ENCODE measurements at regions not wholly inside any gene's neighbourhood (a gene's known extent, or its start where the extent isn't known, plus 50 kb on each side); places are given as distances from the start of the nearest gene placed in this dataset.

- no peak for TF ChIP-seq GATA2 (CRISPR knock-in tag; IDR thresholded peaks at IDR 0.05)
Observed at GRCh38 chr6:79804732-79805131, 142.6 kb downstream of the ELOVL4 start (continued).

GRCh38 chr6:79803917-79804316, 143.4 kb downstream of the ELOVL4 start:
- H3K9ac ChIP-seq = no peak overlapping the region
- no peaks in the 10 kb centered on the region for H3K9me2 ChIP-seq
- no peaks in the 10 kb centered on the region for H3F3A ChIP-seq (replicated peaks; ENCODE audit: insufficient read depth)
- no peaks in the 10 kb centered on the region for H3K79me2 ChIP-seq (ENCODE audit: insufficient read depth)
- H3K27ac ChIP-seq (ENCODE audit: low read depth in 2 of 2, low read length in 1 of 2) = no peak overlapping the region
- H3K36me3 ChIP-seq (replicated peaks in 1 of 2; ENCODE audit: control insufficient read depth in 1 of 2, insufficient read depth in 2 of 2, low read length in 1 of 2) = no peaks in the 10 kb centered on the region
- DNase-seq = no peak
- peaks cover 0 to 22% of the 10 kb centered on the region in 2 experiments; a peak in 2 of 4 replicates for H3K4me1 ChIP-seq (ENCODE audit: control insufficient read depth in 1 of 2, insufficient read depth in 2 of 2, low read depth in 1 of 2, low read length in 1 of 2)
- CTCF ChIA-PET = interaction anchor here (5.1 kb wide), 1 partner anchor 10 kb away, joined by 22 read pairs; no protein-coding TSS in a partner anchor
- no peak overlapping the region for H2AFZ ChIP-seq (ENCODE audit: low read depth)
- H3K9me3 ChIP-seq = no peaks in the 10 kb centered on the region
- no peak overlapping the region for H3K4me3 ChIP-seq (ENCODE audit: low read depth in 2 of 2, low read length in 1 of 2)
- H3K27me3 ChIP-seq (ENCODE audit: insufficient read depth) = no peaks in the 10 kb centered on the region
- no peak overlapping the region for H3K4me2 ChIP-seq
- H4K20me1 ChIP-seq (ENCODE audit: insufficient read depth) = no peaks in the 10 kb centered on the region
- TF ChIP-seq TEAD4 (IDR thresholded peaks at IDR 0.05; ENCODE audit: borderline replicate concordance, insufficient read depth) (no peak), RFX5 (IDR thresholded peaks at IDR 0.05; ENCODE audit: low read length) (no peak), PBX3 (IDR thresholded peaks at IDR 0.05) (no peak), FOXM1 (IDR thresholded peaks at IDR 0.05; ENCODE audit: low read depth) (no peak), NFIC (IDR thresholded peaks at IDR 0.05; ENCODE audit: borderline replicate concordance) (no peak), MEF2A (IDR thresholded peaks at IDR 0.05; ENCODE audit: borderline replicate concordance, low read depth) (no peak), CHD2 (IDR thresholded peaks at IDR 0.05; ENCODE audit: low read length, partially characterized antibody) (no peak), EP300 (IDR thresholded peaks at IDR 0.05; ENCODE audit: borderline replicate concordance in 1 of 2, low read depth in 1 of 2, low read length in 1 of 2) (no peak), MXI1 (IDR thresholded peaks at IDR 0.05; ENCODE audit: low read depth, low read length) (no peak), NRF1 (IDR thresholded peaks at IDR 0.05; ENCODE audit: low read depth, low read length) (no peak), POLR2AphosphoS5 (IDR thresholded peaks at IDR 0.05; ENCODE audit: low read depth, low read length) (no peak)
- POLR2A ChIA-PET = no interaction called here

- CTCF ChIA-PET = interaction anchor here (5.1 kb wide), 1 partner anchor 12 kb away, joined by 22 read pairs; no protein-coding TSS in a partner anchor
- Histone ChIP-seq H3K9me3 (no peaks in the 10 kb centered on the region), H3K27me3 (ENCODE audit: insufficient read depth) (no peaks in the 10 kb centered on the region), H2AFZ (ENCODE audit: low read depth) (no peak overlapping the region), H3K9ac (no peak overlapping the region), H4K20me1 (ENCODE audit: insufficient read depth) (no peaks in the 10 kb centered on the region), H3K4me1 (ENCODE audit: control insufficient read depth in 1 of 2, insufficient read depth in 2 of 2, low read depth in 1 of 2, low read length in 1 of 2) (peaks cover 0 to 18% of the 10 kb centered on the region in 2 experiments; a peak in 2 of 4 replicates), H3K4me3 (ENCODE audit: low read depth in 2 of 2, low read length in 1 of 2) (no peak overlapping the region), H3F3A (replicated peaks; ENCODE audit: insufficient read depth) (no peaks in the 10 kb centered on the region), H3K27ac (ENCODE audit: low read depth in 2 of 2, low read length in 1 of 2) (peak overlapping the region in 1 of 2 experiments; percentile 62; a peak in 2 of 4 replicates), H3K79me2 (ENCODE audit: insufficient read depth) (no peaks in the 10 kb centered on the region), H3K36me3 (replicated peaks in 1 of 2; ENCODE audit: control insufficient read depth in 1 of 2, insufficient read depth in 2 of 2, low read length in 1 of 2) (no peaks in the 10 kb centered on the region), H3K9me2 (no peaks in the 10 kb centered on the region), H3K4me2 (no peak overlapping the region)
- no peak for DNase-seq
- WGBS (ENCODE audit: low lambda C conversion rate) = 36% methylated on average over 5 of the region's 5 CpGs
- POLR2A ChIA-PET = interaction anchor here (1.4 kb wide), 1 partner anchor 8 kb away, joined by 4 read pairs; no protein-coding TSS in a partner anchor
- TF ChIP-seq REST (IDR thresholded peaks at IDR 0.05; ENCODE audit: low read depth, low read length) (no peak), CHD2 (IDR thresholded peaks at IDR 0.05; ENCODE audit: low read length, partially characterized antibody) (no peak), EZH2phosphoT487 (IDR thresholded peaks at IDR 0.05; ENCODE audit: borderline replicate concordance, low read depth) (no peak), YY1 (IDR thresholded peaks at IDR 0.05; ENCODE audit: low read depth) (no peak), IRF3 (IDR thresholded peaks at IDR 0.05; ENCODE audit: low read depth, low read length) (no peak), JUND (IDR thresholded peaks at IDR 0.05) (no peak), TCF12 (IDR thresholded peaks at IDR 0.05) (no peak), RCOR1 (IDR thresholded peaks at IDR 0.05; ENCODE audit: low read length) (no peak), CTCF (IDR thresholded peaks at IDR 0.05) (no peak)
Observed at GRCh38 chr6:79802657-79803300, 144.6 kb downstream of the ELOVL4 start.

All from SK-N-SH (cell line).